ENCODE measurements at regions not wholly inside any gene's neighbourhood (a gene's known extent, or its start where the extent isn't known, plus 50 kb on each side); places are given as distances from the start of the nearest gene placed in this dataset.

DNA sequence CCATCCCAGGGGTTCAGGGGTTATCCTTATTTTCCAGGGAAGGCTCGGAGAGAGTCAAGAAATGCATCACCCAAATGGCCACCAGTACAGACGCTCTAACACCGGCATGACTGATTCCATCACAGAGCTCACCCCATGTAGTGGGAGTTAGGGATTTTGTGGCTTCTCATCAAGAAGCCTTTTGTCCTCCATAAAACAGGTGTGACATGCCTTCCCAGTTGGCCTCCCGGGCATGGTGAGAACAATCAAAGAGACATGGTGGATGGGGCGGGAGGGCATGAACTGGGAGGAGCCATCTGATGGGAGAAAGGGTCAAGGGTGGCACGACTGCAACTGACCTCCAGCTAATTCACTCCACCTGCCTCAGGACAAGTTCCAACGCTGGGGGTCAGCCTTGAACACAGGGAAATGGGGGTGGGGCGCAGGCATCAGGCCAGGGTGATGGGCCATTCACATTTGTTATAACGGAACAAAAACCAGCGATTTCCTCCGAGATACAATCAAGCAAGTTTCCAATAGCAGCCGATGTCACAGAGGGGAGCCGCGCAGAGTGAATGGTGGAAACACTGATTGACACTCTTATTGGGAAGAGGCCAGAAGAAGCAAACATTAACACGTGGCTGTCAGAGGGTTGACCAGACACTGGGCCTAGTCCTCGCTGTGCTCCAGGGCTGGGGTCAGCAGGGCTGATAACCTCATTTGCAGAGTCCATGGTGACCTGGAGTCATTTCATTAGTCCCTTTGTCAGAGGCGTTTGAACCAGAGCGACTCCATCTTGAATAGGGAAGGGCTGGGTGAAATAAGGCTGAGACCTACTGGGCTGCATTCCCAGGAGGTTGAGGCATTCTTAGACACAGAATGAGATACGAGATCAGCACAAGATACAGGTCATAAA lies 80.5 kb upstream of the HPCAL1 start:
- DNase-seq (ENCODE audit: low spot score) = no peak
- POLR2A ChIA-PET (ENCODE audit: low non-redundant PET) = no interaction called here
- CTCF ChIA-PET = interaction anchor here (0.6 kb wide), 1 partner anchor 19 kb away, joined by 4 read pairs; no protein-coding TSS in a partner anchor
- no peak overlapping the region for H3K27ac ChIP-seq
- TF ChIP-seq, protein P1, sequence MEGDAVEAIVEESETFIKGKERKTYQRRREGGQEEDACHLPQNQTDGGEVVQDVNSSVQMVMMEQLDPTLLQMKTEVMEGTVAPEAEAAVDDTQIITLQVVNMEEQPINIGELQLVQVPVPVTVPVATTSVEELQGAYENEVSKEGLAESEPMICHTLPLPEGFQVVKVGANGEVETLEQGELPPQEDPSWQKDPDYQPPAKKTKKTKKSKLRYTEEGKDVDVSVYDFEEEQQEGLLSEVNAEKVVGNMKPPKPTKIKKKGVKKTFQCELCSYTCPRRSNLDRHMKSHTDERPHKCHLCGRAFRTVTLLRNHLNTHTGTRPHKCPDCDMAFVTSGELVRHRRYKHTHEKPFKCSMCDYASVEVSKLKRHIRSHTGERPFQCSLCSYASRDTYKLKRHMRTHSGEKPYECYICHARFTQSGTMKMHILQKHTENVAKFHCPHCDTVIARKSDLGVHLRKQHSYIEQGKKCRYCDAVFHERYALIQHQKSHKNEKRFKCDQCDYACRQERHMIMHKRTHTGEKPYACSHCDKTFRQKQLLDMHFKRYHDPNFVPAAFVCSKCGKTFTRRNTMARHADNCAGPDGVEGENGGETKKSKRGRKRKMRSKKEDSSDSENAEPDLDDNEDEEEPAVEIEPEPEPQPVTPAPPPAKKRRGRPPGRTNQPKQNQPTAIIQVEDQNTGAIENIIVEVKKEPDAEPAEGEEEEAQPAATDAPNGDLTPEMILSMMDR (conservative IDR thresholded peaks at IDR 0.05; ENCODE audit: low read depth) = no peak

DNA sequence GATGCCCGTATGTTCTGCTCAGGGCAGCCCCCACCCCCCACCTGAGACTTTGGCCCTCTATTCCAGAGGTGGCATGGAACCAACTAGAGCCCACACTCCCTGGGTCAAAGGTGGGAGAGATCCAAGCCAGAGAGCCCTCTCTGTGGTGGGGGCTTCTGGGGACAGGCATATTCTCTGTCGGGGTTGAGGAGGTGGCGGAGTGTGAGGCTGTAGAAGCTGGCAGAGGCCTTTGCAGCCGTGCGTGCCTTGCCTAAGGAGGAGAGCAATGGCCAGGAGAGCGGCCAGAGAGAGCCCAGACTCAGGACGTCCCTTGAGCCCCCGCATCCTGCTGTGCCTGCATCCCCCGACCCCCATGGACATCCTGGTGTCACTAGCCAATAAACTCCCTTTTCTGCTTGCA lies 79.2 kb upstream of the HPCAL1 start:
- no peak for DNase-seq (ENCODE audit: low spot score)
- ChIA-PET CTCF (no interaction called here), POLR2A (ENCODE audit: low non-redundant PET) (no interaction called here)
- TF ChIP-seq, protein P1 (conservative IDR thresholded peaks at IDR 0.05; ENCODE audit: low read depth) = no peak
- no peak overlapping the region for H3K27ac ChIP-seq

DNA sequence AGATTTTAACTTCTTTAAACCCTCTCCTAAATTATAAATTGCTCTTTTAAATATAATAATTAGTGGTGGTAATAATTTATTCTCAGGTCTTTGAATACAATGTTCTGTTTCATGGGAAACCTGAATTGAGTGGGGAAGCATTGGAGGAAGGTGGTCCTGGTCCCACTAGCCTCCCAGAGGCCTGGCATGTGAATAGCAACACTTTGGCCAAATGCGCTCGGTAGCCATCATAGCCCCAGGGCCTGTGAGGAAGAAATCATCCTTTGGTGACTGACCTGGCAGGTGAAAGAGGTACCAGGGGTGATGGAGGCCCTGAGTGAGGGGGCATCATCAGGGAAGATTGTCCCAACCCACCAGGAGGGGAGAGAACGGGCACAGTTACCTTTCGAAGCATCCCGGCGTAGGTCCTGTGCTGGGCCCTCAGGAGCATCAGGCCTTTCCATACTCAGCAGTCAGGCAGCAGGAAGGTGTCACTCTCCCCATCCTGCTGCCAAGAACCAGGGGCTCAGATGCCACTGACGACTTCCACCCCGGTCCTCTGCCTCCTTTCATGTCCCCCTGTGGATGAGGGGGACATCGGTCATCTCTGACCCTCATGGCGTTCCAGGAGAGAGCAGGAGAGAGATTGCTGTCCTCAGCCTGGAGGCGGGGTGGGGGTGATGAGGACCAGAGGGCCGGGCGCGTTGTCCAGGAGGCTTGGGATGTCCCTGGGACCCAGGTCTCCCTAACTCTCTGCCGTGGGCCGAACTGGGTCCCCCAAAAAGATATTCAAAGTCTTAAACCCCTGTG lies 78.6 kb upstream of the HPCAL1 start:
- CTCF ChIA-PET = no interaction called here
- DNase-seq (ENCODE audit: low spot score) = no peak
- TF ChIP-seq, protein P1 (conservative IDR thresholded peaks at IDR 0.05; ENCODE audit: low read depth) = no peak
- POLR2A ChIA-PET (ENCODE audit: low non-redundant PET) = no interaction called here
- no peak overlapping the region for H3K27ac ChIP-seq

- no peak overlapping the region for H3K27ac ChIP-seq
- DNase-seq (ENCODE audit: low spot score) = no peak
- ChIA-PET POLR2A (ENCODE audit: low non-redundant PET) (no interaction called here), CTCF (no interaction called here)
- TF ChIP-seq, protein P1 (conservative IDR thresholded peaks at IDR 0.05; ENCODE audit: low read depth) = no peak
Measured at GRCh38 chr2:10224734-10225133, 78.0 kb upstream of the HPCAL1 start.

GRCh38 chr2:10225291-10226037 lies 77.2 kb upstream of the HPCAL1 start:
- no peak for DNase-seq (ENCODE audit: low spot score)
- TF ChIP-seq, protein P1 (conservative IDR thresholded peaks at IDR 0.05; ENCODE audit: low read depth) = no peak
- POLR2A ChIA-PET (ENCODE audit: low non-redundant PET) = interaction anchor here (0.6 kb wide), 1 partner anchor 8 kb away, joined by 4 read pairs; no protein-coding TSS in a partner anchor
- no peak overlapping the region for H3K27ac ChIP-seq
- CTCF ChIA-PET = no interaction called here
